Neural cell (in vitro differentiated cells): ENCODE measurements at regions not wholly inside any gene's neighbourhood (a gene's known extent, or its start where the extent isn't known, plus 50 kb on each side); places are given as distances from the start of the nearest gene placed in this dataset.
"Not testable (repeated sequence)": the region's sequence is repeated elsewhere in the genome, so short reads cannot be mapped to it uniquely, and the experiment has no call there.

Source experiments
- H2AFZ ChIP-seq: fragments of 200-600, 300-800 bp; sonication (generic), shearing (Covaris generic); 2 replicates; pipeline ENCODE4 v1.6.0; 2014; ENCODE audit warnings: low read depth, mild to moderate bottlenecking, antibody characterized with exemption, low read length, moderate library complexity
- H3F3A ChIP-seq: fragments of 200-600 bp; shearing (Covaris generic); 2 replicates; pipeline ENCODE4 v1.6.1; 2016; ENCODE audit warnings: mild to moderate bottlenecking, moderate library complexity, mixed read lengths, antibody characterized with exemption, low read length; ENCODE audit not compliant: insufficient read depth, poor library complexity, severe bottlenecking
- H3K27ac ChIP-seq: fragments of 200-600, 300-800 bp; sonication (generic), shearing (Covaris generic); 2 replicates; pipeline ENCODE4 v1.5.1; 2014; ENCODE audit warnings: mild to moderate bottlenecking, low read length, moderate library complexity
- H3K27me3 ChIP-seq: fragments of 300-800, 200-600 bp; sonication (generic), shearing (Covaris generic); 2 replicates; pipeline ENCODE4 v1.6.0; 2014; ENCODE audit warnings: mild to moderate bottlenecking, low read depth, low read length, moderate library complexity; ENCODE audit not compliant: insufficient read depth
- H3K36me3 ChIP-seq: fragments of 300-800, 200-600 bp; sonication (generic), shearing (Covaris generic); 2 replicates; pipeline ENCODE4 v1.5.1; 2014; ENCODE audit warnings: mild to moderate bottlenecking, antibody characterized with exemption, low read length, moderate library complexity; ENCODE audit not compliant: insufficient read depth
- H3K4me2 ChIP-seq: fragments of 300-800, 200-600 bp; sonication (generic), shearing (Covaris generic); 2 replicates; pipeline ENCODE4 v1.6.0; 2014; ENCODE audit warnings: mild to moderate bottlenecking, low read length
- H3K4me3 ChIP-seq: fragments of 300-800, 200-600 bp; sonication (generic), shearing (Covaris generic); 2 replicates; pipeline ENCODE4 v1.5.1; 2014; ENCODE audit warnings: mild to moderate bottlenecking, low read length, moderate library complexity
- H3K79me2 ChIP-seq: fragments of 200-600 bp; shearing (Covaris generic); replicated peaks from 2 replicates; pipeline ENCODE4 v1.6.0; 2014; ENCODE audit warnings: mild to moderate bottlenecking, low read length, moderate library complexity; ENCODE audit not compliant: insufficient read depth
- H3K9ac ChIP-seq: fragments of 300-800, 200-600 bp; sonication (generic), shearing (Covaris generic); 2 replicates; pipeline ENCODE4 v1.6.1; 2016; ENCODE audit warnings: mild to moderate bottlenecking, low read length, mixed read lengths
- H3K9me2 ChIP-seq: fragments of 200-600 bp; shearing (Covaris generic); 2 replicates; pipeline ENCODE4 v1.6.1; 2016; ENCODE audit warnings: mild to moderate bottlenecking, low read length, mixed read lengths; ENCODE audit not compliant: insufficient read depth
- H3K9me3 ChIP-seq: fragments of 200-600, 300-800 bp; sonication (generic), shearing (Covaris generic); 2 replicates; pipeline ENCODE4 v1.6.1; 2016; ENCODE audit warnings: mild to moderate bottlenecking, mixed run types, low read length, moderate library complexity, mixed read lengths
- H4K20me1 ChIP-seq: fragments of 200-600 bp; shearing (Covaris generic); 2 replicates; pipeline ENCODE4 v1.6.1; 2016; ENCODE audit warnings: mild to moderate bottlenecking, mixed run types; ENCODE audit not compliant: insufficient read depth
- EP300 ChIP-seq: fragments of 450-650 bp; conservative IDR thresholded peaks from 2 replicates; pipeline ENCODE4 v1.6.1; 2014; ENCODE audit warnings: antibody characterized with exemption, mild to moderate bottlenecking, moderate library complexity; ENCODE audit not compliant: poor library complexity, severe bottlenecking
- EZH2 ChIP-seq: fragments of 200-600, 300-800 bp; shearing (Covaris generic), sonication (generic); IDR thresholded peaks from 2 replicates; pipeline ENCODE4 v1.6.1; 2014; ENCODE audit warnings: antibody characterized with exemption, low read length, borderline replicate concordance, mild to moderate bottlenecking; ENCODE audit not compliant: insufficient read depth, poor library complexity, severe bottlenecking
- MXI1 ChIP-seq: fragments of 450-650 bp; conservative IDR thresholded peaks from 2 replicates; pipeline ENCODE4 v1.6.1; 2014; ENCODE audit warnings: antibody characterized with exemption, mild to moderate bottlenecking; ENCODE audit not compliant: poor library complexity, severe bottlenecking
- POLR2AphosphoS5 ChIP-seq: IDR thresholded peaks from 2 replicates; pipeline ENCODE4 v1.6.1; 2012
- RAD21 ChIP-seq: fragments of 450-650 bp; conservative IDR thresholded peaks from 2 replicates; pipeline ENCODE4 v1.6.1; 2014; ENCODE audit warnings: antibody characterized with exemption, mild to moderate bottlenecking, moderate library complexity
- REST ChIP-seq: IDR thresholded peaks from 2 replicates; pipeline ENCODE4 v1.6.1; 2012; ENCODE audit warnings: borderline replicate concordance
- SMC3 ChIP-seq: fragments of 450-650 bp; conservative IDR thresholded peaks from 2 replicates; pipeline ENCODE4 v1.6.1; 2014; ENCODE audit warnings: antibody characterized with exemption, mild to moderate bottlenecking, moderate library complexity; ENCODE audit not compliant: poor library complexity
- TAF1 ChIP-seq: IDR thresholded peaks from 2 replicates; pipeline ENCODE4 v1.6.1; 2012; ENCODE audit warnings: low read depth
- TF ChIP-seq, protein P1 (sequence below): fragments of 450-650 bp; IDR thresholded peaks from 2 replicates; pipeline ENCODE4 v1.5.1; 2014; ENCODE audit warnings: antibody characterized with exemption, mild to moderate bottlenecking, moderate library complexity; ENCODE audit not compliant: poor library complexity, severe bottlenecking

GRCh38 chr6:112912416-112913101 is 565.4 kb downstream of the RFPL4B start:
- TF ChIP-seq REST (no peak), POLR2AphosphoS5 (no peak), SMC3 (no peak), EZH2 (no peak), MXI1 (no peak), EP300 (no peak), RAD21 (no peak), TAF1 (no peak)
- TF ChIP-seq, protein P1, sequence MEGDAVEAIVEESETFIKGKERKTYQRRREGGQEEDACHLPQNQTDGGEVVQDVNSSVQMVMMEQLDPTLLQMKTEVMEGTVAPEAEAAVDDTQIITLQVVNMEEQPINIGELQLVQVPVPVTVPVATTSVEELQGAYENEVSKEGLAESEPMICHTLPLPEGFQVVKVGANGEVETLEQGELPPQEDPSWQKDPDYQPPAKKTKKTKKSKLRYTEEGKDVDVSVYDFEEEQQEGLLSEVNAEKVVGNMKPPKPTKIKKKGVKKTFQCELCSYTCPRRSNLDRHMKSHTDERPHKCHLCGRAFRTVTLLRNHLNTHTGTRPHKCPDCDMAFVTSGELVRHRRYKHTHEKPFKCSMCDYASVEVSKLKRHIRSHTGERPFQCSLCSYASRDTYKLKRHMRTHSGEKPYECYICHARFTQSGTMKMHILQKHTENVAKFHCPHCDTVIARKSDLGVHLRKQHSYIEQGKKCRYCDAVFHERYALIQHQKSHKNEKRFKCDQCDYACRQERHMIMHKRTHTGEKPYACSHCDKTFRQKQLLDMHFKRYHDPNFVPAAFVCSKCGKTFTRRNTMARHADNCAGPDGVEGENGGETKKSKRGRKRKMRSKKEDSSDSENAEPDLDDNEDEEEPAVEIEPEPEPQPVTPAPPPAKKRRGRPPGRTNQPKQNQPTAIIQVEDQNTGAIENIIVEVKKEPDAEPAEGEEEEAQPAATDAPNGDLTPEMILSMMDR: no peak
- H3K4me3 ChIP-seq: no peak overlapping the region
- H2AFZ ChIP-seq: no peak overlapping the region
- no peaks in the 10 kb centered on the region for H3K9me3 ChIP-seq
- H3K27ac ChIP-seq: no peak overlapping the region
- no peak overlapping the region for H3K9ac ChIP-seq
- no peaks in the 10 kb centered on the region for H3K9me2 ChIP-seq
- no peaks in the 10 kb centered on the region for H3K27me3 ChIP-seq
- no peaks in the 10 kb centered on the region for H4K20me1 ChIP-seq
- H3K79me2 ChIP-seq: no peaks in the 10 kb centered on the region
- no peak overlapping the region for H3K4me2 ChIP-seq
- H3K36me3 ChIP-seq: no peaks in the 10 kb centered on the region
- no peaks in the 10 kb centered on the region for H3F3A ChIP-seq

GRCh38 chr6:112919744-112920143 is 572.6 kb downstream of the RFPL4B start:
- H2AFZ ChIP-seq, H3K36me3 ChIP-seq: not testable (repeated sequence)

DNA sequence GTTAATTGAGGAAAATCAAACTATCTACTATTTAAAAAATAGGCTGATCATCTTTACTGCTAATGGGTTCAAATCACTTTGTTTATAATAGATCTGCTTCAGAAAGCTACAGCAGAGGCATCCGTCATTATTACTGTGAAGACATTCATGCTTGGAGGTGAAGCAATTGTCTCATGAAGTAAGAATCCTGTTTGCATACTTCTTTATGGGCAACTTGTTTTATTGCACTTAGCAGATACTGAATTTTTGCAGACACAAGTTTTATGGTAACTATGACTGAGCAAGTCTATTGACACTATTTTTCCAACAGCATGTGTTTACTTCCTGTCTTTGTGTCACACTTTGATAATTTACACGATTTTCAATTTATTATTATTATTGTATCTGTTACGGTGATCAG is 573.9 kb downstream of the RFPL4B start:
- H2AFZ ChIP-seq: no peak overlapping the region
- no peaks in the 10 kb centered on the region for H3K36me3 ChIP-seq
- H3K9ac ChIP-seq: no peak overlapping the region
- no peaks in the 10 kb centered on the region for H3K27me3 ChIP-seq
- no peaks in the 10 kb centered on the region for H3K9me2 ChIP-seq
- no peaks in the 10 kb centered on the region for H3K79me2 ChIP-seq
- no peak for TF ChIP-seq EZH2
- TF ChIP-seq RAD21: no peak
- TF ChIP-seq POLR2AphosphoS5: no peak
- peaks cover 8% of the 10 kb centered on the region for H3K9me3 ChIP-seq
- H4K20me1 ChIP-seq: no peaks in the 10 kb centered on the region
- H3K27ac ChIP-seq: no peak overlapping the region
- H3K4me2 ChIP-seq: no peak overlapping the region
- no peaks in the 10 kb centered on the region for H3F3A ChIP-seq
- H3K4me3 ChIP-seq: no peak overlapping the region

More at GRCh38 chr6:112919744-112920143, 572.6 kb downstream of the RFPL4B start:
- H3K9ac ChIP-seq, H3K4me3 ChIP-seq, H3K27me3 ChIP-seq, H3K79me2 ChIP-seq, H3F3A ChIP-seq, H3K27ac ChIP-seq, H3K9me2 ChIP-seq, H3K9me3 ChIP-seq, H4K20me1 ChIP-seq, H3K4me2 ChIP-seq: not testable (repeated sequence)
